IPS DF 6.9 (cell line): ENCODE measurements at regions not wholly inside any gene's neighbourhood (a gene's known extent, or its start where the extent isn't known, plus 50 kb on each side); places are given as distances from the start of the nearest gene placed in this dataset.
"Not testable (repeated sequence)": the region's sequence is repeated elsewhere in the genome, so short reads cannot be mapped to it uniquely, and the experiment has no call there.

Experiments
- DNase-seq: peaks from one replicate; pipeline ENCODE4 v3.0.0-alpha.2; 2013; ENCODE audit warnings: low read depth, low spot score
- H3K27ac ChIP-seq: one replicate; pipeline ENCODE4 v1.5.1; 2013; ENCODE audit warnings: low read length, control low read depth
- H3K27me3 ChIP-seq: 2 replicates; pipeline ENCODE4 v1.6.1; 2013; ENCODE audit warnings: mild to moderate bottlenecking, low read length; ENCODE audit not compliant: control insufficient read depth, insufficient read depth
- H3K36me3 ChIP-seq: 2 replicates; pipeline ENCODE4 v1.6.1; 2013; ENCODE audit warnings: low read length; ENCODE audit not compliant: control insufficient read depth, insufficient read depth
- H3K4me1 ChIP-seq: 2 replicates; pipeline ENCODE4 v1.6.1; 2013; ENCODE audit warnings: low read length; ENCODE audit not compliant: control insufficient read depth, insufficient read depth
- H3K4me3 ChIP-seq: 2 replicates; pipeline ENCODE4 v1.5.1; 2013; ENCODE audit warnings: mild to moderate bottlenecking, low read length
- H3K9me3 ChIP-seq: 2 replicates; pipeline ENCODE4 v1.6.1; 2013; ENCODE audit warnings: low read length, inconsistent platforms; ENCODE audit not compliant: control insufficient read depth, insufficient read depth
- WGBS: extraction: QIAGEN DNeasy Blood & Tissue Kit; methylation state at CpG from one replicate; pipeline ENCODE4 v1.1.7; 2013; ENCODE audit warnings: mixed read lengths, missing lambda C conversion rate; ENCODE audit not compliant: insufficient read length, insufficient coverage; 5-methylcytosine and 5-hydroxymethylcytosine counted together

- H3K4me1 ChIP-seq, H3K27ac ChIP-seq, H3K9me3 ChIP-seq, H3K36me3 ChIP-seq, DNase-seq, H3K27me3 ChIP-seq, H3K4me3 ChIP-seq: not testable (repeated sequence)
- WGBS = no CpG with 5 or more reads among the region's 5 CpGs
Measured at GRCh38 chr12:105602312-105602711, 271.8 kb downstream of the C12orf75 start.

GRCh38 chr12:105604281-105604680 is 273.8 kb downstream of the C12orf75 start:
- H3K36me3 ChIP-seq, H3K27ac ChIP-seq, DNase-seq, H3K9me3 ChIP-seq, H3K27me3 ChIP-seq, H3K4me3 ChIP-seq, H3K4me1 ChIP-seq: not testable (repeated sequence)
- WGBS = no CpG with 5 or more reads among the region's 3 CpGs

- not testable (repeated sequence) for H3K36me3 ChIP-seq, H3K27me3 ChIP-seq, H3K9me3 ChIP-seq, H3K4me1 ChIP-seq, DNase-seq, H3K27ac ChIP-seq, H3K4me3 ChIP-seq
- no CpG with 5 or more reads among the region's 1 CpG for WGBS
Measured at GRCh38 chr12:105606613-105607012, 276.1 kb downstream of the C12orf75 start.

- H3K9me3 ChIP-seq, H3K27me3 ChIP-seq, DNase-seq, H3K4me3 ChIP-seq, H3K27ac ChIP-seq, H3K36me3 ChIP-seq, H3K4me1 ChIP-seq: not testable (repeated sequence)
- no CpG with 5 or more reads among the region's 3 CpGs for WGBS
Measured at GRCh38 chr12:105609001-105609400, 278.5 kb downstream of the C12orf75 start.

- H3K36me3 ChIP-seq = no peaks in the 10 kb centered on the region
- H3K4me3 ChIP-seq = no peak overlapping the region
- DNase-seq = no peak
- H3K9me3 ChIP-seq = no peaks in the 10 kb centered on the region
- H3K4me1 ChIP-seq = no peaks in the 10 kb centered on the region
- H3K27ac ChIP-seq = no peak overlapping the region
- no CpG with 5 or more reads among the region's 5 CpGs for WGBS
- H3K27me3 ChIP-seq = no peaks in the 10 kb centered on the region
Measured at GRCh38 chr12:105610459-105610858, 280.0 kb downstream of the C12orf75 start.

- WGBS = no CpG with 5 or more reads among the region's 3 CpGs
- peaks cover 2% of the 10 kb centered on the region; the same call in 1 of the 2 replicates for H3K4me1 ChIP-seq
Measured at GRCh38 chr12:105611340-105611739, 280.8 kb downstream of the C12orf75 start.

GRCh38 chr12:105613269-105613668 is 282.8 kb downstream of the C12orf75 start:
- WGBS = no CpG with 5 or more reads among the region's 4 CpGs
- H3K27ac ChIP-seq = no peak overlapping the region
- DNase-seq = no peak
- H3K27me3 ChIP-seq = no peaks in the 10 kb centered on the region
- H3K9me3 ChIP-seq = no peaks in the 10 kb centered on the region
- H3K36me3 ChIP-seq = no peaks in the 10 kb centered on the region
- H3K4me3 ChIP-seq = no peak overlapping the region
- H3K4me1 ChIP-seq = peaks cover 2% of the 10 kb centered on the region; the same call in 1 of the 2 replicates

More at GRCh38 chr12:105611340-105611739, 280.8 kb downstream of the C12orf75 start:
- no peaks in the 10 kb centered on the region for H3K27me3 ChIP-seq
- no peak overlapping the region for H3K4me3 ChIP-seq
- H3K27ac ChIP-seq = no peak overlapping the region
- H3K36me3 ChIP-seq = no peaks in the 10 kb centered on the region
- no peak for DNase-seq
- H3K9me3 ChIP-seq = no peaks in the 10 kb centered on the region

GRCh38 chr12:105613887-105614286 is 283.4 kb downstream of the C12orf75 start:
- WGBS = no CpG with 5 or more reads among the region's 3 CpGs
- Histone ChIP-seq H3K4me3 (no peak overlapping the region), H3K36me3 (no peaks in the 10 kb centered on the region), H3K27me3 (no peaks in the 10 kb centered on the region), H3K9me3 (no peaks in the 10 kb centered on the region), H3K27ac (no peak overlapping the region), H3K4me1 (peaks cover 2% of the 10 kb centered on the region; the same call in 1 of the 2 replicates)
- DNase-seq = no peak

- no CpG with 5 or more reads among the region's 7 CpGs for WGBS
- no peak for DNase-seq
- Histone ChIP-seq H3K4me3 (no peak overlapping the region), H3K4me1 (peaks cover 2% of the 10 kb centered on the region; the same call in 1 of the 2 replicates), H3K27ac (no peak overlapping the region), H3K9me3 (no peaks in the 10 kb centered on the region), H3K36me3 (no peaks in the 10 kb centered on the region), H3K27me3 (no peaks in the 10 kb centered on the region)
Measured at GRCh38 chr12:105616971-105617540, 286.6 kb downstream of the C12orf75 start.

- Histone ChIP-seq H3K9me3 (no peaks in the 10 kb centered on the region), H3K4me3 (no peak overlapping the region), H3K4me1 (no peaks in the 10 kb centered on the region), H3K36me3 (no peaks in the 10 kb centered on the region), H3K27ac (no peak overlapping the region), H3K27me3 (no peaks in the 10 kb centered on the region)
- no CpG with 5 or more reads among the region's 2 CpGs for WGBS
- no peak for DNase-seq
Measured at GRCh38 chr12:105622220-105622619, 291.7 kb downstream of the C12orf75 start.
